Spleen (tissue), 11 donors: ENCODE measurements at regions not wholly inside any gene's neighbourhood (a gene's known extent, or its start where the extent isn't known, plus 50 kb on each side); places are given as distances from the start of the nearest gene placed in this dataset.

Experiments used
- DNase-seq: peaks from one replicate; pipeline ENCODE4 v3.0.0-alpha.2; 2020
- H3K27ac ChIP-seq, 8 donors: fragments of 200-600 bp; sonication (generic) in 7 of 8; 1 replicate in 4 of 8; 2 replicates in 4 of 8; pipeline versions ENCODE4 v1.5.0 to v1.8.0; 2016 to 2021; ENCODE audit warnings: inconsistent platforms in 4 of 8, mild to moderate bottlenecking in 4 of 8, moderate library complexity in 1 of 8
- H3K27me3 ChIP-seq, 7 donors: fragments of 200-600 bp; sonication (generic) in 6 of 7; replicated peaks in 1 of 7; 1 replicate in 4 of 7; 2 replicates in 3 of 7; pipeline versions ENCODE4 v1.5.0 to v1.8.0; 2016 to 2021; ENCODE audit warnings: inconsistent platforms in 3 of 7, mild to moderate bottlenecking in 1 of 7
- H3K36me3 ChIP-seq, 6 donors: fragments of 200-600 bp; sonication (generic) in 5 of 6; 1 replicate in 4 of 6; 2 replicates in 2 of 6; pipeline versions ENCODE4 v1.5.0 to v1.8.0; 2016 to 2021; ENCODE audit warnings: inconsistent platforms in 2 of 6
- H3K4me1 ChIP-seq, 6 donors: fragments of 200-600 bp; sonication (generic) in 5 of 6; 1 replicate in 3 of 6; 2 replicates in 3 of 6; pipeline versions ENCODE4 v1.5.0 to v1.8.0; 2016 to 2021; ENCODE audit warnings: inconsistent platforms in 3 of 6
- H3K4me3 ChIP-seq, 8 donors: fragments of 200-600 bp; sonication (generic) in 7 of 8; 1 replicate in 4 of 8; 2 replicates in 4 of 8; pipeline versions ENCODE4 v1.5.0 to v1.8.0; 2016 to 2021; ENCODE audit warnings: inconsistent platforms in 4 of 8, mild to moderate bottlenecking in 4 of 8, moderate library complexity in 2 of 8
- H3K9me3 ChIP-seq, 8 donors: fragments of 200-600 bp; sonication (generic) in 7 of 8; 1 replicate in 4 of 8; 2 replicates in 4 of 8; pipeline versions ENCODE4 v1.5.0 to v1.8.0; 2016 to 2021; ENCODE audit warnings: inconsistent platforms in 4 of 8
- CTCF ChIP-seq, 11 experiments: fragments of 200-600 bp in 7 of 11; fragments of 450-650 bp in 4 of 11; sonication (generic) in 4 of 11; IDR thresholded peaks in 8 of 11; conservative IDR thresholded peaks in 3 of 11; 1 replicate in 7 of 11; 2 replicates in 4 of 11; pipeline versions ENCODE4 v1.4.0 to v1.8.0; 2016 to 2021; ENCODE audit warnings: antibody characterized with exemption in 11 of 11, inconsistent platforms in 4 of 11, mild to moderate bottlenecking in 1 of 11
- POLR2A ChIP-seq, 3 donors: fragments of 450-650 bp; IDR thresholded peaks; one replicate each; pipeline ENCODE4 v1.5.1; 2017; ENCODE audit warnings: antibody characterized with exemption in 3 of 3, mild to moderate bottlenecking in 1 of 3
- POLR2AphosphoS5 ChIP-seq, 3 donors: sonication (generic); formaldehyde crosslinking; IDR thresholded peaks; one replicate each; pipeline ENCODE4 v1.5.1; 2017; ENCODE audit warnings: antibody characterized with exemption in 3 of 3
- WGBS, 5 donors: extraction: QIAGEN DNeasy Blood & Tissue Kit in 3 of 5; methylation state at CpG; one replicate each; pipeline versions ENCODE4 v1.1.5 to v1.1.7; 2013 to 2018; 5-methylcytosine and 5-hydroxymethylcytosine counted together
- intact Hi-C: fragments of 100-400 bp; cut with DNase I; formaldehyde crosslinking; loops from one replicate; pipeline ENCODE4 v1.15.0; 2023; ENCODE audit warnings: low total_unique reads
- donor health status: healthy with polysubstance abuse.
- donor health status: DM: no; HTN: no; CAD: no; lungs with moderate emphysema.
- donor health status: DM: no; HTN: no; CAD: no.
- donor health status: Bipolar disorder and iron deficiency.
- donor health status: healthy.
- donor health status: DM: no; HTN: no; CAD: no.
- donor health status: DM: yes; HTN: yes; CAD: no.

GRCh38 chr11:11036185-11036847 is 178.5 kb upstream of the ZBED5 start:
- no peak for TF ChIP-seq POLR2AphosphoS5 (IDR thresholded peaks at IDR 0.05)
- no peak for TF ChIP-seq POLR2A (IDR thresholded peaks at IDR 0.05)
- no peak for TF ChIP-seq CTCF (IDR thresholded peaks at IDR 0.05 in 8 of 11, conservative IDR thresholded peaks at IDR 0.05 in 3 of 11)
- 86 to 96% (median 89%) methylated on average over 3 of the region's 3 CpGs for WGBS, 5 donors

GRCh38 chr11:11035331-11035730 is 177.5 kb upstream of the ZBED5 start:
- H3K36me3 ChIP-seq, result no peaks in the 10 kb centered on the region
- DNase-seq, result no peak
- intact Hi-C loops, result no loop called here
- no peak overlapping the region for H3K27ac ChIP-seq
- H3K4me1 ChIP-seq, result no peaks in the 10 kb centered on the region
- no peaks in the 10 kb centered on the region for H3K9me3 ChIP-seq
- H3K4me3 ChIP-seq, result no peak overlapping the region
- WGBS, 5 donors, result 82 to 100% (median 94%) methylated on average over 1 of the region's 1 CpG
- no peak for TF ChIP-seq POLR2A (IDR thresholded peaks at IDR 0.05)
- no peak for TF ChIP-seq POLR2AphosphoS5 (IDR thresholded peaks at IDR 0.05)
- TF ChIP-seq CTCF (IDR thresholded peaks at IDR 0.05 in 8 of 11, conservative IDR thresholded peaks at IDR 0.05 in 3 of 11), result no peak
- peaks cover 0 to 6% (median 0%) of the 10 kb centered on the region in 7 donors for H3K27me3 ChIP-seq

More at GRCh38 chr11:11036185-11036847, 178.5 kb upstream of the ZBED5 start:
- H3K4me1 ChIP-seq, result no peaks in the 10 kb centered on the region
- no peak for DNase-seq
- no peaks in the 10 kb centered on the region for H3K36me3 ChIP-seq
- no peak overlapping the region for H3K27ac ChIP-seq
- H3K27me3 ChIP-seq, result peaks cover 0 to 6% (median 0%) of the 10 kb centered on the region in 7 donors
- intact Hi-C loops, result no loop called here
- H3K9me3 ChIP-seq, result no peaks in the 10 kb centered on the region
- no peak overlapping the region for H3K4me3 ChIP-seq

GRCh38 chr11:11034476-11034875 is 176.6 kb upstream of the ZBED5 start:
- no peaks in the 10 kb centered on the region for H3K4me1 ChIP-seq
- no peaks in the 10 kb centered on the region for H3K36me3 ChIP-seq
- H3K9me3 ChIP-seq, result no peaks in the 10 kb centered on the region
- WGBS, 5 donors, result 54 to 76% (median 72%) methylated on average over 5 of the region's 5 CpGs
- H3K4me3 ChIP-seq, result no peak overlapping the region
- H3K27ac ChIP-seq, result no peak overlapping the region
- intact Hi-C loops, result no loop called here
- H3K27me3 ChIP-seq, result peaks cover 0 to 6% (median 0%) of the 10 kb centered on the region in 7 donors
- DNase-seq, result no peak
- TF ChIP-seq CTCF (IDR thresholded peaks at IDR 0.05 in 8 of 11, conservative IDR thresholded peaks at IDR 0.05 in 3 of 11), result no peak
- TF ChIP-seq POLR2AphosphoS5 (IDR thresholded peaks at IDR 0.05), result no peak
- TF ChIP-seq POLR2A (IDR thresholded peaks at IDR 0.05), result no peak

- Histone ChIP-seq H3K27ac (no peak overlapping the region), H3K4me1 (no peaks in the 10 kb centered on the region), H3K36me3 (no peaks in the 10 kb centered on the region), H3K9me3 (no peaks in the 10 kb centered on the region), H3K4me3 (no peak overlapping the region), H3K27me3 (peaks cover 0 to 11% (median 0%) of the 10 kb centered on the region in 7 donors)
- no peak for DNase-seq
- 78 to 94% (median 93%) methylated on average over 1 of the region's 1 CpG for WGBS, 5 donors
- intact Hi-C loops, result no loop called here
- no peak for TF ChIP-seq CTCF (IDR thresholded peaks at IDR 0.05 in 8 of 11, conservative IDR thresholded peaks at IDR 0.05 in 3 of 11)
- TF ChIP-seq POLR2AphosphoS5 (IDR thresholded peaks at IDR 0.05), result no peak
- no peak for TF ChIP-seq POLR2A (IDR thresholded peaks at IDR 0.05)
Observed at GRCh38 chr11:11032066-11032465, 174.2 kb upstream of the ZBED5 start.
